Activated naive CD4-positive, alpha-beta T cell treated with anti-CD3 and anti-CD28 coated beads, Interleukin-2, amount 50 U/mL, for 24 hours (primary cell): ENCODE measurements at regions not wholly inside any gene's neighbourhood (a gene's known extent, or its start where the extent isn't known, plus 50 kb on each side); places are given as distances from the start of the nearest gene placed in this dataset.
"Not testable (repeated sequence)": the region's sequence is repeated elsewhere in the genome, so short reads cannot be mapped to it uniquely, and the experiment has no call there.

Experiments used
- H3K27ac Mint-ChIP-seq: one replicate; pipeline ENCODE4 v1.8.0; 2021; ENCODE audit warnings: mild to moderate bottlenecking, mixed read lengths
- H3K27me3 Mint-ChIP-seq: one replicate; pipeline ENCODE4 v1.8.0; 2021; ENCODE audit warnings: mixed read lengths
- H3K36me3 Mint-ChIP-seq: one replicate; pipeline ENCODE4 v1.8.0; 2021; ENCODE audit warnings: mixed read lengths
- H3K4me1 Mint-ChIP-seq: one replicate; pipeline ENCODE4 v1.8.0; 2021; ENCODE audit warnings: mixed read lengths
- H3K4me3 Mint-ChIP-seq: one replicate; pipeline ENCODE4 v1.8.0; 2021; ENCODE audit warnings: mild to moderate bottlenecking, mixed read lengths
- H3K9me3 Mint-ChIP-seq: one replicate; pipeline ENCODE4 v1.8.0; 2021; ENCODE audit warnings: mixed read lengths

DNA sequence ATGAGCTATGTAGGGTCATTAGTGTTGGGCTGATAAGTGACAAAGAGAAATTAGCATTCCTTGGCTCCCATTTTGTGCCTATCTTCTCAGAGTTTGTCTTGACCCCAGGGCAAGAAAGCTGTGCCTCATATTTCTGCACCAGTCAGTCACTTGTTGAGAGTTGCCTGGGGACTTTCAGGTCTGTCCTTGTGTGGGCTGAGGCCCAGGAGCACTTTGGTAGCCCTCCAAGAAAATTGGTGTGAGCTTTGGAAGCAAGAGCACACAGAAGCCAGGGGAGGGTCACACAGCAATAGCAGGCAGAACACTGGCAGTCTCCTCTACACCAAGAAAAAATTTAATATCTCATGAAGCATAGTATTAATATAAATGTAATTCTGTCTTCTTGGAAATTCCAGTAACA lies 239.9 kb downstream of the NPR3 start:
- H3K9me3 Mint-ChIP-seq, result peaks cover 6% of the 10 kb centered on the region
- no peaks in the 10 kb centered on the region for H3K4me1 Mint-ChIP-seq
- H3K4me3 Mint-ChIP-seq, result no peak overlapping the region
- H3K27ac Mint-ChIP-seq, result no peak overlapping the region
- H3K36me3 Mint-ChIP-seq, result no peaks in the 10 kb centered on the region
- H3K27me3 Mint-ChIP-seq, result no peaks in the 10 kb centered on the region

DNA sequence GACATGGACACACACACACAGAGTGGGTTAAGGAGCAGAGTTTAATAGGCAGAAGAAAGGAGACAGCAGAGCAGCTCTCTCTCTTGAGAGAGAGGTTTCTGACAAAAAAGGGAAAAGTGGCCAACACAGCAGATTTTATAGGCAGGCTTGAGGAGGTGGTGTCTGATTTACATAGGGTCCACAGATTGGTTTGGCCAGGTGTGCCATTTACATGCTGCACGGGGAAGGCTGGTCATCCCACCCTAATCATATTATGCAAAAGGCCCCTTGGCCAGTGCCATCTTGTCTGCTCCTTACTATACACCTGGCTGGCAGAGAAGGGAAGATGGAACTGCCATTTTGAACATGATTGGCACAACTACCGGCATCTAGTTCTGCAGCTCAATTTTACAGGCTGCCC lies 240.8 kb downstream of the NPR3 start:
- Mint-ChIP-seq H3K27ac (no peak overlapping the region), H3K9me3 (no peaks in the 10 kb centered on the region), H3K4me1 (no peaks in the 10 kb centered on the region), H3K27me3 (no peaks in the 10 kb centered on the region), H3K4me3 (no peak overlapping the region), H3K36me3 (no peaks in the 10 kb centered on the region)

DNA sequence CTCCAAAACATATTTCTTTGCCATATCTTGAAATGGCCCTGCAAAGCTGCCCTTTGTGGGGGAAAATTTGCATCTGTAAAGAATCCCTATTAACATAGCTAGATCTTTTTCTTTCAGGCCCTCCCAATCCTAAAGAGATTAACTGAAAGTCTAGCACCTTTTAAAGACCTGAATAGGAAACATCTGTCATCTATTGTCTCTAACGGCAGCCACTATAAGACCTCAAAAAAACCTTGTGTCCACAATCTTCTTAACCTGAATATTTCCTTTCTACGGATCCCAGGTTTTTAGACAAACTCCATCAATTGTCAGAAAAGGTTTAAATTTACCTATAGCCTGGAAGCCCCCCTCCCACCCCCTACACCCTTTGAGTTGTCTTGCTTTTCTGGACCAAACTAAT lies 241.3 kb downstream of the NPR3 start:
- not testable (repeated sequence) for H3K4me3 Mint-ChIP-seq, H3K36me3 Mint-ChIP-seq, H3K9me3 Mint-ChIP-seq, H3K4me1 Mint-ChIP-seq, H3K27ac Mint-ChIP-seq, H3K27me3 Mint-ChIP-seq

DNA sequence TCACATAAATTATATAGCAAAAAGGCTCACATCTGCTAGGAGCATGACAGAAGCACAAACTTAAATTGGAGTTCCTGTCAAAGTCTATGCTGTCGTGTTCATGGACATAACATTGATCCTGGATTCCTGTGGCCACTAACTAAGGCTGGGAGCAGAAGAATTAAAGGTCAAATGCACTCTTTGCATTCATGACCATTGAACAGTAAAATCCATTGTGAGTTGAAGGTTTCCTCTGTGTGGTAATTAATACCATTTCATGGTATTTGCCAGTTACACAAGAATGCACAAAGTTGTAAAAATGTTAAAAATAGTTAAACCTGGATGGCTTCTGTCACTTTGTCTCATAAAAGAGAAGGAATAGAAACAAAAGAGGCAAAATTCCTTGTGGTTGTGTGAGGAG lies 242.6 kb downstream of the NPR3 start:
- Mint-ChIP-seq H3K4me1 (no peaks in the 10 kb centered on the region), H3K27me3 (no peaks in the 10 kb centered on the region), H3K36me3 (no peaks in the 10 kb centered on the region), H3K4me3 (no peak overlapping the region), H3K27ac (no peak overlapping the region), H3K9me3 (peaks cover 8% of the 10 kb centered on the region)

DNA sequence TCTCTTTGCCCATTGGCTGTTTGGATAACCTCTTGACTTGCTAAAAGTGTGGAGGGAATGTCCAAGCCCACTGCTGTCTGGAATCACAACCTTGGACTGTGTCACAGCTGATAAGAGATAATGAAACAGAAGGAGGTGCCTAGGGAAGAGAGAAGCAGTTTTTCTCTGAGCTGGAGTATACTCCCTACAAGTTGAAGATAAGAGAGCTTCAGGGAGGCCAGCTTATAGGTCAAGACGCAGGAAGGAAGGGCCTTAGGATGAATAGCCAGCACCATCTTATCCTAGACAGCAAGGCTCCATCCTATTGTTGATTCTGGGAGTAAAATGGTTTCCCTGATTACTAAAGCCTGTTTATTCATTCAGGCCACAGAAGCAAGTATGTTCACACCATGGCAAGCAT lies 244.7 kb downstream of the NPR3 start:
- Mint-ChIP-seq H3K27me3 (peaks cover 1% of the 10 kb centered on the region), H3K27ac (no peak overlapping the region), H3K4me1 (no peaks in the 10 kb centered on the region), H3K9me3 (peaks cover 8% of the 10 kb centered on the region), H3K36me3 (no peaks in the 10 kb centered on the region), H3K4me3 (no peak overlapping the region)

DNA sequence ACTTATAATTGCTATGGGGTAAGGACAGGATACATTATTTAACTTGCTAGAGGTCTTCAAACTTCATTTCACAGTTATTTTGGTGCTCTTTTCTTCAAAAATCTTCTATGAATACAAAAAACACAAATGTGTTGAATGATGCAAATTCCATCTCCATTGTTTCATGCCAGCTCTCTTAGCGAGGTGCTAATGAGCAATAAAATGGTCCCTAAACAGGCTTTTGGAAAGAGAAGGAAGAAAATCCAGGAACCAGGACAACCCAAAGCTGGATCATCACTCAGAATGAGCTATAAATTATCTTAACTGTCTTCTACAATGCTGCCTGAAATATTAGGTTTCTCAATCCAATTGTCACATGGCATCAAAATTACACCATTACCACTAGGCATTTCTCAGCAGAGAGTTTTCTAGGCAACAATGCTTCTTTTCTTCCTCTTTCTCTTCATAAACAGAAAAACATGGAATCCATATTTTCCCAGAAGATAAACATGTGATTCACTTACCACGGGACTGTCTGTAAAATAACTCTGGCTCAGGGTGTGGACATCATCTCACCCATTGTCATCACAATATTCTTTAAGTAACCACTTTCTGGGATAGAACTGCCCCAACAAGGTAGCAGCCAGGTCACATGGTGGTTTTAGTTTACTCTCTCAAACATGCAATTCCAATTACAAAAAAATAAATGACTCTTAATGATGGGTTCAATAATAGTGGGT lies 249.4 kb downstream of the NPR3 start:
- H3K27ac Mint-ChIP-seq, result no peak overlapping the region
- H3K4me1 Mint-ChIP-seq, result no peaks in the 10 kb centered on the region
- no peak overlapping the region for H3K4me3 Mint-ChIP-seq
- no peaks in the 10 kb centered on the region for H3K36me3 Mint-ChIP-seq
- H3K9me3 Mint-ChIP-seq, result peaks cover 8% of the 10 kb centered on the region
- H3K27me3 Mint-ChIP-seq, result peaks cover 1% of the 10 kb centered on the region

DNA sequence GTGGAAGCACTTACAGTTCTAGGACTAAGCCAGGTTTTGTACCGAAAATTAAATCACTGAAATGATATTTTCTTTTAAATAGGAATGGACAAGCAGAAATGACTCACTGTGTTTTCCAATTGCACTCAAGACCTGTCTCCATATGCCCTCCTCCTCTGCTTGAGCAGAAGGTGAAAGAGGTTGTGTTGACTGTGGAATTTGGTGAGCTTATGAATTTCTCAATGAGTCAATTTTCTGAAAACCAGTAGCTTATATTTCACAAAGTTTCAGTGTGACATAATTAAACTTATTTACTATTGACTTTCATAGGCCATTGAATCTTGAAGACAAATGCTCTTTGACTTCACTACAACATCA lies 249.9 kb downstream of the NPR3 start:
- Mint-ChIP-seq H3K4me1 (no peaks in the 10 kb centered on the region), H3K36me3 (no peaks in the 10 kb centered on the region), H3K27me3 (peaks cover 1% of the 10 kb centered on the region), H3K4me3 (no peak overlapping the region), H3K27ac (no peak overlapping the region), H3K9me3 (peaks cover 8% of the 10 kb centered on the region)

DNA sequence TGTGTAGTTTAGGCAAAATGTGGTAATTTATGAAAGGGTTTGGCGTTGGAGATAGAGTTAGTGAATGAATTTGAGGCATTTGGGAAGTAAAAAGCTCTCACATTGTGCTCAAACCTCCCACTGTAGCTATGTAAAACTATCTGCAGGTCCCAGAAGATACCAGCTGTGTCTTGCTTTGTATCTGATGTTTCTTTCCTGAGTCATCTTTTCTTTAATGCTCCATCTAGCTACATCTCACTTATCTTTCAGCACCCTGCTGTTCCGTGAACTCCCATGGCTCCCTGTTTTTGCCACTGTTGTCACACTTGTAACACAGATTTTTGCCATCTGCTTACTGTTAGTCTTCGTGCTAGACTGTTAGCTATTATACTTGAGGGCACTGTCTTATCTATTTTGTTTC lies 253.1 kb downstream of the NPR3 start:
- Mint-ChIP-seq H3K27ac (no peak overlapping the region), H3K4me1 (no peaks in the 10 kb centered on the region), H3K36me3 (no peaks in the 10 kb centered on the region), H3K9me3 (no peaks in the 10 kb centered on the region), H3K27me3 (no peaks in the 10 kb centered on the region), H3K4me3 (no peak overlapping the region)

DNA sequence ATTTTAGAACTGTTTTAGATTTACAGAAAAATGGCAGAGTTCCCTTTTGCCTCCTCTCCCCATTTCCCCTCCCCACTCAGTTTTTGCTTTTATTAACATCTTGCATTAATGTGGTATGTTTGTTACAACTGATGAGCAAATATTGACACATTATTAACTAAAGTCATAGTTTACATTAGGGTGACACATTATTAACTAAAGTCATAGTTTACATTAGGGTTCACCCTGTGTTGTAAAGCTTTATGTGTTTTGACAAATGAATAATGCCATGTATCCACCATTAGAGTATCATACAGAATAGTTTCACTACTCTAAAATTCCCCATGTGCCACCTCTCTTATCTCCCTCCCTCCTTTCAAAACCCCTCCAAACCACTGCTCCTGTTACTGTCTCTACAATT lies 262.5 kb downstream of the NPR3 start:
- peaks cover 3% of the 10 kb centered on the region for H3K27me3 Mint-ChIP-seq
- H3K4me1 Mint-ChIP-seq, result no peaks in the 10 kb centered on the region
- peaks cover 5% of the 10 kb centered on the region for H3K9me3 Mint-ChIP-seq
- H3K4me3 Mint-ChIP-seq, result no peak overlapping the region
- no peaks in the 10 kb centered on the region for H3K36me3 Mint-ChIP-seq
- H3K27ac Mint-ChIP-seq, result no peak overlapping the region

DNA sequence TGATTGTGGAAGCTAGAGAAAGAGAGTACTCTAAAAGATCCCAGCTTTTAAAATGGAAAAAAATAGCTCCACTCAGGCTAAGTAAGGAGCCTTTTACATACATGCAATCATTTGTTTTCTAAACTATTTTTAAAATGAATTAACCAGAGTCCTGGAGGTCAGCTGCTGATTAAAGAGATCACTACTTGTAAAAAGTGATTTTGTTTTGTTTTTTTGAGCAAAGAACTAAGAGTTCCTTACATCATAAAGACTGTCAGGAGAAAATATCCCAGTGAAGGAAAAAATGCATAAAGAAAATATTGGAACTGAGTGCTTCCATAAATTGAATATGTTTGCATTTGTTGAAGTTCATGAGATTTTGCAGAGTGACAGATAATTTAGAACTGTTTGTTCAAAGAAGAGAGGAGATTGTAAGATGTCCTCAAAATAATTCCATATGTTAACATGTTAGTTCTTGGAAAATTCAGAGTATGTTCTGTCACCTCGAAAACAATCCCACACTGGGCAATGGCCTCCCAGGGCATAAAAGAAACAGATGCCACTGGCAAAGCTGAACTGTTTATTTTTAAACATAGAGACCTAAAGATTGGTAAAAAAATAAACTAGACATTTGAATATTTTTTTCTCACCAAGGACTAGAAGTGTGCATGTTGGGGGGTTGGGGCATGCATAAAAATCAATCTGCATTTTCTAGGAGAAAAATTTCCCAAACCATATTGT lies 264.7 kb downstream of the NPR3 start:
- H3K9me3 Mint-ChIP-seq, result peaks cover 11% of the 10 kb centered on the region
- peaks cover 3% of the 10 kb centered on the region for H3K27me3 Mint-ChIP-seq
- no peak overlapping the region for H3K27ac Mint-ChIP-seq
- no peaks in the 10 kb centered on the region for H3K36me3 Mint-ChIP-seq
- no peak overlapping the region for H3K4me3 Mint-ChIP-seq
- H3K4me1 Mint-ChIP-seq, result no peaks in the 10 kb centered on the region

DNA sequence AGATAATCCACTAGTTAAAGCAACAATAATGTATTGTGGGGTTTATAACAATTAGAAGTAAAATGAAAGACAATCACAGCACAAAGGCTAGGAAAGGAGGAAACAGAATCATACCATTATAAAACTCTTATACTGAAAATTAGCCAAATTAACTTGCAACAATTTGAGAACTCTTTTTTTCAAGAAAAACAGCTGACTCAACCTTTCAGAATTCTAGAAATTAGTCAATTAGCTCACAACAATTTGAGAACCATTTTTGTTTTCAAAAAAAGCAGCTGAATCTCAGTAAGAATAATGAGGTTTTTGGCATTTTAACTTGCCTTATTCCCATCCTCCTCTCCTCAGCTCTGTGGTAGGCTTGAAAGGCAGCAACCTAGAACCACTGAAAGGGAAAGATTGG lies 269.9 kb downstream of the NPR3 start:
- H3K36me3 Mint-ChIP-seq, result no peaks in the 10 kb centered on the region
- no peak overlapping the region for H3K27ac Mint-ChIP-seq
- peaks cover 3% of the 10 kb centered on the region for H3K27me3 Mint-ChIP-seq
- no peaks in the 10 kb centered on the region for H3K4me1 Mint-ChIP-seq
- peaks cover 28% of the 10 kb centered on the region for H3K9me3 Mint-ChIP-seq
- no peak overlapping the region for H3K4me3 Mint-ChIP-seq

DNA sequence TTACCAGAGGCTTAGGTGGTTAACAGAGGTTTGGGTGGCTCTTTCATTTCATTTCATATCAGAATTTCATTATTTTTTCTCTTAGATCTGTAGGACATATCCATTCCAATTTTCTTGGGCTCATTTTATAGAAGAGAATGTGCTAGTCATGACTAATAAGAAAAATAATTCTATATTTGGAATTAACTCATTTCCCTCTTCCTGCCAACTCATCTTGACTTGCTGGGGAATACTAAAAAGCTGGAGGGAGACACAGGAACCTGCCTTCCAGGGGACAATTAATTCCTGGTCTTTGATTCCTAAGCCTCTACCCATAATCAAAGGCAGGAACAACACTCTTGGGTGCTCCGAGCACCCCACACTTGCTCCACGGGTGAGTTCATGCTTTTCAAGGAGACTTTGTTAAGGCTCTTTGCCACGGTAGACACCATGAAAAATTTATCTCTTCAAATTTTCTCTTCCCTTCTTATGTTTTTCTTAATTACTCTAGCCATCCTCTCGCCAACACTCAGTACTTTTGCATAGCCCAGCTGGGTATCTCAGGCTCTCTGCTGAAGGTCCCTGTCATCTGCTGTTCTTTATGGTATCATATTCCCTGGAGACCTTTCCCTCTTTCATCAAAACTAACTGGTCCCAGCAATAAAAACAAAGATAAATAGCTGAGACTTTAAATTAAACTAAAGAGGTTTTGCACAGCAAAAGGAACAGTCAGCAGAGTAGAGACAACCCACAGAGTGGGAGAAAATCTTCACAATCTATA lies 273.9 kb downstream of the NPR3 start:
- no peak overlapping the region for H3K4me3 Mint-ChIP-seq
- H3K27ac Mint-ChIP-seq, result no peak overlapping the region
- H3K9me3 Mint-ChIP-seq, result peaks cover 23% of the 10 kb centered on the region
- no peaks in the 10 kb centered on the region for H3K27me3 Mint-ChIP-seq
- no peaks in the 10 kb centered on the region for H3K4me1 Mint-ChIP-seq
- H3K36me3 Mint-ChIP-seq, result no peaks in the 10 kb centered on the region

DNA sequence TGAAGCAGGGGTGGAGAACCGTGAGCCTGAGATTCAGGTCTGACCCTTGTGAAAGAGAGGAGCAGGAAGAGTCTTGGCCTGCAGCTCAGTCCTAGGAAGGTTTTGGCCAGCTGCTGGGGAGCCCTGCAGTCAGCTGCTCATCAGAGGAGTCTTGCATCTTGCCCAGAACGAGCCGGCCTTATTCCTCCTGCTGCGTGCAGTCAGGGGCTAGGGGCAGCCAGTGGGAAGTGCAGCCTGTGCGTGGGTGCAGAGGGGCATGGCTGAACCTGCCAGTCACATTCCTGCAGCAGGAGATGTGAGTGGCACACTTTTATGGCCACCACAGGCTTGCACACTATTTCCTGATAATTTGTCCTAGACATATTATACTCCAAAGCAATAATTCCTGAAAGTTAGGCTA lies 278.7 kb downstream of the NPR3 start:
- no peaks in the 10 kb centered on the region for H3K4me1 Mint-ChIP-seq
- no peaks in the 10 kb centered on the region for H3K36me3 Mint-ChIP-seq
- H3K27me3 Mint-ChIP-seq, result no peaks in the 10 kb centered on the region
- H3K9me3 Mint-ChIP-seq, result peaks cover 11% of the 10 kb centered on the region
- no peak overlapping the region for H3K27ac Mint-ChIP-seq
- H3K4me3 Mint-ChIP-seq, result no peak overlapping the region

DNA sequence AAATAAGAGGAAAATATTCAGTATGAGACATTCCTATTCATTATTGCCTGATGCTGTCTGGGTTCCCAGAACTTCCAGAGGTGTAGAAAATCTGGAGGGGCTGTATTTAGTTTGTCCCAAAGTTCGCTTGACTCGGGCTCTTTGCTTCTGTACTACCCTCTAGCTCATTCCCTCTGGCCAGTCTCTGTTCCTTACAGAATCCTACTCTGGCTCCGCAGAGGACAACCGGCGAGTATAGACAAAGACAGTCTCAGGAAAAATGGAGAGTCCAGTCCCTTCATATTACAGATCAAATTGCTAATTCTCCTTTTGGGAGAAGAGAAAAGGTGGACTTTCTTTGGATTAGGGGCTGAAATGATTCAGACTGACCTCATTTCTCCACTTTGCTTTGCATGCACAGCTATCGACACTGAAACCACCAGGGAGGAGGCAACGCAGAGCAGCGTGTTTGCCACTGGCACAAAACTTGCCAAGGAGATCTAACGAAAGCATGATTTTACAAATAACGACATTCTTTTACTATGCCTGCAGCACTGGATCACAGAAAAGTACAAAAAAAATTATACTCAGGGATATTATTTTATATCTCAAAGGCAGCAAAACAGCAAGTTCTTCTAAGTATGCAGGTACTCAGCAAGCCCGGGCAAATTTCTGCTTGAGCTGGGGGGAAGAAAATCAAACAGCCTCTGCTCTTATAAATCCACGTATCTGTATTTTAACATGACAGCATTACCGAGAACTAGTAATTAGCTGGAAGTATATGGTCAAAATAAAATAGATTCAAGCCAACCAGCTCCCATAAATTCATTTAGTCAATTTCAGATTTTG lies 279.7 kb downstream of the NPR3 start:
- peaks cover 11% of the 10 kb centered on the region for H3K9me3 Mint-ChIP-seq
- H3K27ac Mint-ChIP-seq, result no peak overlapping the region
- no peaks in the 10 kb centered on the region for H3K36me3 Mint-ChIP-seq
- H3K4me3 Mint-ChIP-seq, result no peak overlapping the region
- no peaks in the 10 kb centered on the region for H3K27me3 Mint-ChIP-seq
- no peaks in the 10 kb centered on the region for H3K4me1 Mint-ChIP-seq

DNA sequence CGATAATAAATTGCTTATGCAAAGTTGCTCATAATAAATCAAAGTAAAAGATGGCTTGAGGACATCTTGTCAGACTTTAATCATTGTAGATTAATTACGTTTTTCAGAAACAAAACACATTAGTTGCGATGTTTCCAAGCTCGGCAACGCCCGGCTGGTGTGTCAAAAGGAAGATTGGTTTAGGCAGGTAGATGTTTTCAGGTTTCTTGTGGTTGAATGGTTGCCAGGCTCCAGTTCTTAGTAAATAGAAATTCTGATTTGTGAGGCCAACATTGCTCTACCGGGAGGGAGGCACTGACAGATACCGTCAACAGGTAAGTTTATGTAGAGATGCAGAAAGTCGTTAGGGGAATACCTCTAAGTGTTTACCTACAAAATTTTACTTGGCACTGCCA lies 280.3 kb downstream of the NPR3 start:
- Mint-ChIP-seq H3K4me1 (no peaks in the 10 kb centered on the region), H3K36me3 (no peaks in the 10 kb centered on the region), H3K4me3 (no peak overlapping the region), H3K9me3 (peaks cover 15% of the 10 kb centered on the region), H3K27ac (no peak overlapping the region), H3K27me3 (no peaks in the 10 kb centered on the region)
